Neural progenitor cell (in vitro differentiated cells): ENCODE measurements at regions not wholly inside any gene's neighbourhood (a gene's known extent, or its start where the extent isn't known, plus 50 kb on each side); places are given as distances from the start of the nearest gene placed in this dataset.

Experiments used
- DNase-seq: peaks from one replicate; pipeline ENCODE4 v3.0.0-alpha.2; 2016; ENCODE audit warnings: low spot score
- H2AFZ ChIP-seq: fragments of 200-600 bp; sonication (generic); replicated peaks from 2 replicates; pipeline ENCODE4 v1.6.1; 2016; ENCODE audit warnings: antibody characterized with exemption
- H3F3A ChIP-seq: fragments of 200-600 bp; sonication (generic); 2 replicates; pipeline ENCODE4 v1.6.1; 2016; ENCODE audit warnings: antibody characterized with exemption, low read depth
- H3K27ac ChIP-seq: fragments of 200-600 bp; sonication (generic); 2 replicates; pipeline ENCODE4 v1.5.1; 2016; ENCODE audit warnings: mild to moderate bottlenecking
- H3K27me3 ChIP-seq: fragments of 200-600 bp; sonication (generic); 2 replicates; pipeline ENCODE4 v1.6.1; 2016; ENCODE audit warnings: mild to moderate bottlenecking, moderate library complexity
- H3K36me3 ChIP-seq: fragments of 200-600 bp; sonication (generic); 2 replicates; pipeline ENCODE4 v1.5.1; 2016
- H3K4me1 ChIP-seq: fragments of 200-600 bp; sonication (generic); 2 replicates; pipeline ENCODE4 v1.6.1; 2016; ENCODE audit warnings: mixed run types
- H3K4me2 ChIP-seq: fragments of 200-600 bp; sonication (generic); 2 replicates; pipeline ENCODE4 v1.6.1; 2016
- H3K4me3 ChIP-seq: fragments of 200-600 bp; sonication (generic); 2 replicates; pipeline ENCODE4 v1.5.1; 2016
- H3K79me2 ChIP-seq: fragments of 200-600 bp; sonication (generic); 2 replicates; pipeline ENCODE4 v1.6.1; 2016; ENCODE audit warnings: low read depth
- H3K9ac ChIP-seq: fragments of 200-600 bp; sonication (generic); 2 replicates; pipeline ENCODE4 v1.6.1; 2016
- H3K9me3 ChIP-seq: fragments of 200-600 bp; sonication (generic); 2 replicates; pipeline ENCODE4 v1.5.1; 2016; ENCODE audit warnings: low read depth
- H4K20me1 ChIP-seq: fragments of 200-600 bp; sonication (generic); 2 replicates; pipeline ENCODE4 v1.6.1; 2016; ENCODE audit warnings: low read depth
- H3K27ac Mint-ChIP-seq: 3 replicates; pipeline ENCODE4 v1.8.0; 2021; ENCODE audit warnings: mixed read lengths
- H3K27me3 Mint-ChIP-seq: 2 replicates; pipeline ENCODE4 v1.8.0; 2022; ENCODE audit warnings: low read depth, mild to moderate bottlenecking, inconsistent platforms, moderate library complexity, mixed read lengths; ENCODE audit not compliant: insufficient read depth
- H3K36me3 Mint-ChIP-seq: 3 replicates; pipeline ENCODE4 v1.8.0; 2021; ENCODE audit warnings: mixed read lengths
- H3K4me1 Mint-ChIP-seq: 3 replicates; pipeline ENCODE4 v1.8.0; 2021; ENCODE audit warnings: mixed read lengths
- H3K4me3 Mint-ChIP-seq: 3 replicates; pipeline ENCODE4 v1.8.0; 2021; ENCODE audit warnings: mild to moderate bottlenecking, moderate library complexity, mixed read lengths
- H3K9me3 Mint-ChIP-seq: 3 replicates; pipeline ENCODE4 v1.8.0; 2020; ENCODE audit warnings: mixed read lengths
- EZH2 ChIP-seq: fragments of 200-600 bp; sonication (generic); IDR thresholded peaks from 2 replicates; pipeline ENCODE4 v1.6.1; 2017; ENCODE audit warnings: antibody characterized with exemption, mild to moderate bottlenecking, moderate library complexity
- EZH2phosphoT487 ChIP-seq: fragments of 200-600 bp; sonication (generic); IDR thresholded peaks from 2 replicates; pipeline ENCODE4 v1.6.1; 2017; ENCODE audit warnings: antibody characterized with exemption
- TF ChIP-seq, protein P1 (sequence below): fragments of 200-600 bp; sonication (generic); IDR thresholded peaks from 2 replicates; pipeline ENCODE4 v1.5.1; 2017; ENCODE audit warnings: antibody characterized with exemption, mild to moderate bottlenecking

GRCh38 chr2:186042207-186043028, 303.8 kb downstream of the FSIP2 start:
- H3F3A ChIP-seq = no peaks in the 10 kb centered on the region
- H3K4me2 ChIP-seq = no peak overlapping the region
- H3K4me1 ChIP-seq = no peaks in the 10 kb centered on the region
- H2AFZ ChIP-seq = no peak overlapping the region
- Mint-ChIP-seq H3K4me1 (no peaks in the 10 kb centered on the region), H3K27ac (no peak overlapping the region), H3K9me3 (no peaks in the 10 kb centered on the region), H3K36me3 (no peaks in the 10 kb centered on the region), H3K27me3 (no peaks in the 10 kb centered on the region), H3K4me3 (no peak overlapping the region)
- no peaks in the 10 kb centered on the region for H3K27me3 ChIP-seq
- no peaks in the 10 kb centered on the region for H3K79me2 ChIP-seq
- no peaks in the 10 kb centered on the region for H4K20me1 ChIP-seq
- TF ChIP-seq EZH2phosphoT487 = no peak
- no peak for TF ChIP-seq EZH2
- TF ChIP-seq, protein P1, sequence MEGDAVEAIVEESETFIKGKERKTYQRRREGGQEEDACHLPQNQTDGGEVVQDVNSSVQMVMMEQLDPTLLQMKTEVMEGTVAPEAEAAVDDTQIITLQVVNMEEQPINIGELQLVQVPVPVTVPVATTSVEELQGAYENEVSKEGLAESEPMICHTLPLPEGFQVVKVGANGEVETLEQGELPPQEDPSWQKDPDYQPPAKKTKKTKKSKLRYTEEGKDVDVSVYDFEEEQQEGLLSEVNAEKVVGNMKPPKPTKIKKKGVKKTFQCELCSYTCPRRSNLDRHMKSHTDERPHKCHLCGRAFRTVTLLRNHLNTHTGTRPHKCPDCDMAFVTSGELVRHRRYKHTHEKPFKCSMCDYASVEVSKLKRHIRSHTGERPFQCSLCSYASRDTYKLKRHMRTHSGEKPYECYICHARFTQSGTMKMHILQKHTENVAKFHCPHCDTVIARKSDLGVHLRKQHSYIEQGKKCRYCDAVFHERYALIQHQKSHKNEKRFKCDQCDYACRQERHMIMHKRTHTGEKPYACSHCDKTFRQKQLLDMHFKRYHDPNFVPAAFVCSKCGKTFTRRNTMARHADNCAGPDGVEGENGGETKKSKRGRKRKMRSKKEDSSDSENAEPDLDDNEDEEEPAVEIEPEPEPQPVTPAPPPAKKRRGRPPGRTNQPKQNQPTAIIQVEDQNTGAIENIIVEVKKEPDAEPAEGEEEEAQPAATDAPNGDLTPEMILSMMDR = no peak
- no peak overlapping the region for H3K27ac ChIP-seq
- H3K9ac ChIP-seq = no peak overlapping the region
- no peaks in the 10 kb centered on the region for H3K9me3 ChIP-seq
- H3K4me3 ChIP-seq = no peak overlapping the region
- no peaks in the 10 kb centered on the region for H3K36me3 ChIP-seq
- no peak for DNase-seq

GRCh38 chr2:186044761-186045160, 306.2 kb downstream of the FSIP2 start:
- H2AFZ ChIP-seq = no peak overlapping the region
- no peak overlapping the region for H3K27ac ChIP-seq
- no peak overlapping the region for H3K9ac ChIP-seq
- Mint-ChIP-seq H3K27ac (no peak overlapping the region), H3K36me3 (no peaks in the 10 kb centered on the region), H3K4me3 (no peak overlapping the region), H3K27me3 (no peaks in the 10 kb centered on the region), H3K9me3 (no peaks in the 10 kb centered on the region), H3K4me1 (no peaks in the 10 kb centered on the region)
- no peak for TF ChIP-seq EZH2phosphoT487
- no peak for TF ChIP-seq EZH2
- TF ChIP-seq, protein P1 = no peak
- H3K36me3 ChIP-seq = no peaks in the 10 kb centered on the region
- H3F3A ChIP-seq = no peaks in the 10 kb centered on the region
- H4K20me1 ChIP-seq = no peaks in the 10 kb centered on the region
- no peaks in the 10 kb centered on the region for H3K79me2 ChIP-seq
- no peaks in the 10 kb centered on the region for H3K9me3 ChIP-seq
- no peak for DNase-seq
- no peak overlapping the region for H3K4me2 ChIP-seq
- H3K27me3 ChIP-seq = no peaks in the 10 kb centered on the region
- no peaks in the 10 kb centered on the region for H3K4me1 ChIP-seq
- no peak overlapping the region for H3K4me3 ChIP-seq

DNA sequence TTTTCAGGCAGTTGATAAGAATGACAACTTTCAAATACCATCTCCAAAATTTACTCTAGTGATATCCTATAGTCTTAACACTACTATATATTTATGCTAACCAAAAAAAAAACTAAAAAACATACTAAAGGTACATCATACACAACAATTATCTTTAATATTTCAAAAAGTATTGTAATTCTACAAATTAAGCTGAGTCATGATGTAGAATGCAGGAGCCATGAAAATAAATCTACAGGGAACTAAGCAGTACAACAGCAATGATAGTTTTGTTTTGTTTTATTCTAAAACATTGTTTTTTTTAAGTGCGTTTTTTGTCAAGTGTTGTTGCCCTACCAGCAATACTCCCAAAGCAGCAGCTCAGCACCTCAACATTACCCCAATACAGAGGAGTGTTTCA, 314.3 kb downstream of the FSIP2 start:
- no peak overlapping the region for H3K9ac ChIP-seq
- no peak for DNase-seq
- Mint-ChIP-seq H3K9me3 (no peaks in the 10 kb centered on the region), H3K27ac (no peak overlapping the region), H3K4me1 (no peaks in the 10 kb centered on the region), H3K27me3 (no peaks in the 10 kb centered on the region), H3K36me3 (no peaks in the 10 kb centered on the region), H3K4me3 (no peak overlapping the region)
- no peaks in the 10 kb centered on the region for H3K27me3 ChIP-seq
- H3K27ac ChIP-seq = no peak overlapping the region
- H3K4me2 ChIP-seq = no peak overlapping the region
- H3K36me3 ChIP-seq = no peaks in the 10 kb centered on the region
- no peaks in the 10 kb centered on the region for H4K20me1 ChIP-seq
- H3K9me3 ChIP-seq = no peaks in the 10 kb centered on the region
- H3K4me1 ChIP-seq = no peaks in the 10 kb centered on the region
- no peak overlapping the region for H3K4me3 ChIP-seq
- no peaks in the 10 kb centered on the region for H3K79me2 ChIP-seq
- TF ChIP-seq EZH2phosphoT487 (no peak), EZH2 (no peak)
- TF ChIP-seq, protein P1 = no peak
- no peaks in the 10 kb centered on the region for H3F3A ChIP-seq
- no peak overlapping the region for H2AFZ ChIP-seq
